MM.1S (cell line): ENCODE measurements at regions not wholly inside any gene's neighbourhood (a gene's known extent, or its start where the extent isn't known, plus 50 kb on each side); places are given as distances from the start of the nearest gene placed in this dataset.

Source experiments
- DNase-seq: peaks from one replicate; pipeline ENCODE4 v3.0.0-alpha.2; 2015
- H2AFZ ChIP-seq: fragments of 300-600 bp; sonication (generic); 2 replicates; pipeline ENCODE4 v1.6.0; 2016; ENCODE audit warnings: antibody characterized with exemption, low read length
- H3F3A ChIP-seq: fragments of 300-600 bp; sonication (generic); 2 replicates; pipeline ENCODE4 v1.6.1; 2016; ENCODE audit warnings: mild to moderate bottlenecking, antibody characterized with exemption, low read length, moderate library complexity, mixed read lengths; ENCODE audit not compliant: insufficient read depth
- H3K27ac ChIP-seq: fragments of 300-600 bp; sonication (generic); 2 replicates; pipeline ENCODE4 v1.5.1; 2016; ENCODE audit warnings: mild to moderate bottlenecking, low read length
- H3K27me3 ChIP-seq: fragments of 300-600 bp; sonication (generic); replicated peaks from 2 replicates; pipeline ENCODE4 v1.6.0; 2016; ENCODE audit warnings: low read length; ENCODE audit not compliant: insufficient read depth
- H3K36me3 ChIP-seq: fragments of 300-600 bp; sonication (generic); replicated peaks from 2 replicates; pipeline ENCODE4 v1.6.1; 2016; ENCODE audit warnings: mild to moderate bottlenecking, low read length, mixed read lengths; ENCODE audit not compliant: insufficient read depth
- H3K4me1 ChIP-seq: fragments of 300-600 bp; sonication (generic); 2 replicates; pipeline ENCODE4 v1.6.1; 2016; ENCODE audit warnings: low read length, mixed read lengths
- H3K4me2 ChIP-seq: fragments of 300-600 bp; sonication (generic); 2 replicates; pipeline ENCODE4 v1.6.0; 2016; ENCODE audit warnings: low read depth, low read length
- H3K4me3 ChIP-seq: fragments of 300-600 bp; sonication (generic); 2 replicates; pipeline ENCODE4 v1.5.1; 2016; ENCODE audit warnings: low read length, mixed read lengths
- H3K79me2 ChIP-seq: fragments of 300-600 bp; sonication (generic); 2 replicates; pipeline ENCODE4 v1.6.1; 2016; ENCODE audit warnings: mixed run types, low read length, mixed read lengths
- H3K9ac ChIP-seq: fragments of 300-600 bp; sonication (generic); 2 replicates; pipeline ENCODE4 v1.6.1; 2016; ENCODE audit warnings: low read length, mixed read lengths
- H3K9me2 ChIP-seq: fragments of 300-600 bp; sonication (generic); replicated peaks from 2 replicates; pipeline ENCODE4 v1.6.1; 2016; ENCODE audit warnings: mild to moderate bottlenecking, low read length, mixed read lengths; ENCODE audit not compliant: insufficient read depth
- H3K9me3 ChIP-seq: fragments of 300-600 bp; sonication (generic); replicated peaks from 2 replicates; pipeline ENCODE4 v1.6.1; 2016; ENCODE audit warnings: mild to moderate bottlenecking, low read length, mixed read lengths; ENCODE audit not compliant: insufficient read depth
- H4K20me1 ChIP-seq: fragments of 300-600 bp; sonication (generic); 2 replicates; pipeline ENCODE4 v1.6.1; 2016; ENCODE audit warnings: mild to moderate bottlenecking, low read length, moderate library complexity, mixed read lengths; ENCODE audit not compliant: insufficient read depth
- CTCF ChIP-seq: fragments of 300-600 bp; sonication (generic); IDR thresholded peaks from 2 replicates; pipeline ENCODE4 v1.5.1; 2016; ENCODE audit warnings: antibody characterized with exemption, low read length, mixed read lengths
- EZH2 ChIP-seq: fragments of 300-600 bp; sonication (generic); optimal IDR thresholded peaks from 2 replicates; pipeline ENCODE3; 2017; ENCODE audit warnings: low read depth, mild to moderate bottlenecking, antibody characterized with exemption, low read length, mixed read lengths
- EZH2phosphoT487 ChIP-seq: fragments of 300-600 bp; sonication (generic); IDR thresholded peaks from 2 replicates; pipeline ENCODE4 v1.6.1; 2018; ENCODE audit warnings: antibody characterized with exemption, low read length

- DNase-seq = no peak
- Histone ChIP-seq H3K4me2 (no peak overlapping the region), H3K9me2 (no peaks in the 10 kb centered on the region), H3K36me3 (no peaks in the 10 kb centered on the region), H3K9ac (no peak overlapping the region), H3K27ac (no peak overlapping the region), H3K9me3 (no peaks in the 10 kb centered on the region), H3K4me1 (no peaks in the 10 kb centered on the region), H3K79me2 (no peaks in the 10 kb centered on the region), H3F3A (no peaks in the 10 kb centered on the region), H4K20me1 (no peaks in the 10 kb centered on the region), H3K4me3 (no peak overlapping the region), H2AFZ (no peak overlapping the region), H3K27me3 (no peaks in the 10 kb centered on the region)
- TF ChIP-seq EZH2phosphoT487 (no peak), CTCF (no peak), EZH2 (no peak)
Observed at GRCh38 chr10:81444242-81444929, 430.6 kb upstream of the NRG3 start.

GRCh38 chr10:81450651-81451050 is 424.3 kb upstream of the NRG3 start:
- no peaks in the 10 kb centered on the region for H3F3A ChIP-seq
- H3K27ac ChIP-seq = no peak overlapping the region
- H3K4me1 ChIP-seq = no peaks in the 10 kb centered on the region
- no peaks in the 10 kb centered on the region for H3K9me2 ChIP-seq
- no peak overlapping the region for H2AFZ ChIP-seq
- H3K4me2 ChIP-seq = no peak overlapping the region
- H3K36me3 ChIP-seq = no peaks in the 10 kb centered on the region
- H3K4me3 ChIP-seq = no peak overlapping the region
- no peaks in the 10 kb centered on the region for H3K79me2 ChIP-seq
- no peak for DNase-seq
- TF ChIP-seq EZH2 = no peak
- no peak overlapping the region for H3K9ac ChIP-seq
- no peaks in the 10 kb centered on the region for H3K9me3 ChIP-seq
- no peaks in the 10 kb centered on the region for H4K20me1 ChIP-seq
- no peaks in the 10 kb centered on the region for H3K27me3 ChIP-seq

GRCh38 chr10:81472927-81473470 is 402.0 kb upstream of the NRG3 start:
- no peak for TF ChIP-seq EZH2
- no peak for TF ChIP-seq CTCF
- no peak overlapping the region for H2AFZ ChIP-seq
- no peaks in the 10 kb centered on the region for H3K79me2 ChIP-seq
- no peaks in the 10 kb centered on the region for H3F3A ChIP-seq
- no peaks in the 10 kb centered on the region for H3K9me2 ChIP-seq
- H3K9me3 ChIP-seq = no peaks in the 10 kb centered on the region
- H4K20me1 ChIP-seq = no peaks in the 10 kb centered on the region
- no peak overlapping the region for H3K9ac ChIP-seq
- H3K27me3 ChIP-seq = no peaks in the 10 kb centered on the region
- H3K4me3 ChIP-seq = no peak overlapping the region
- H3K27ac ChIP-seq = no peak overlapping the region
- DNase-seq = no peak
- H3K4me1 ChIP-seq = no peaks in the 10 kb centered on the region
- H3K4me2 ChIP-seq = no peak overlapping the region
- no peaks in the 10 kb centered on the region for H3K36me3 ChIP-seq

GRCh38 chr10:81473755-81474154 is 401.2 kb upstream of the NRG3 start:
- no peak for DNase-seq
- no peak overlapping the region for H3K9ac ChIP-seq
- no peaks in the 10 kb centered on the region for H3K4me1 ChIP-seq
- H3K4me3 ChIP-seq = no peak overlapping the region
- no peak overlapping the region for H3K4me2 ChIP-seq
- H3K9me3 ChIP-seq = no peaks in the 10 kb centered on the region
- H4K20me1 ChIP-seq = no peaks in the 10 kb centered on the region
- TF ChIP-seq CTCF (no peak), EZH2 (no peak), EZH2phosphoT487 (no peak)
- H3K27ac ChIP-seq = no peak overlapping the region
- no peaks in the 10 kb centered on the region for H3F3A ChIP-seq
- no peaks in the 10 kb centered on the region for H3K36me3 ChIP-seq
- no peaks in the 10 kb centered on the region for H3K27me3 ChIP-seq
- H3K79me2 ChIP-seq = no peaks in the 10 kb centered on the region
- no peak overlapping the region for H2AFZ ChIP-seq
- no peaks in the 10 kb centered on the region for H3K9me2 ChIP-seq
